Liver (tissue), 3 donors: ENCODE measurements at regions not wholly inside any gene's neighbourhood (a gene's known extent, or its start where the extent isn't known, plus 50 kb on each side); places are given as distances from the start of the nearest gene placed in this dataset.

ENCODE experiments used
- ATF3 ChIP-seq: IDR thresholded peaks from 2 replicates; pipeline ENCODE4 v1.6.1; 2016; ENCODE audit warnings: antibody characterized with exemption
- CTCF ChIP-seq: fragments of 150-350 bp; IDR thresholded peaks from 2 replicates; pipeline ENCODE4 v1.5.1; 2017; ENCODE audit warnings: improper control_type of control experiment, low read depth, low read length; ENCODE audit not compliant: missing input control
- GABPA ChIP-seq, 2 donors: IDR thresholded peaks in 1 of 2; conservative IDR thresholded peaks in 1 of 2; 2 replicates each; pipeline ENCODE4 v1.6.1; 2016; ENCODE audit warnings: antibody characterized with exemption in 2 of 2, mild to moderate bottlenecking in 1 of 2, moderate library complexity in 1 of 2
- JUND ChIP-seq, 2 donors: IDR thresholded peaks; 2 replicates each; pipeline ENCODE4 v1.6.1; 2016; ENCODE audit warnings: antibody characterized with exemption in 2 of 2
- MAX ChIP-seq: IDR thresholded peaks from 2 replicates; pipeline ENCODE4 v1.6.1; 2016; ENCODE audit warnings: antibody characterized with exemption
- REST ChIP-seq: IDR thresholded peaks from 2 replicates; pipeline ENCODE4 v1.6.1; 2016; ENCODE audit warnings: antibody characterized with exemption, mild to moderate bottlenecking
- ZBTB33 ChIP-seq: IDR thresholded peaks from 2 replicates; pipeline ENCODE4 v1.6.1; 2016; ENCODE audit warnings: antibody characterized with exemption
- donor health status: healthy.
- donor health status: healthy.

- no peak for TF ChIP-seq ZBTB33
- no peak for TF ChIP-seq CTCF
- no peak for TF ChIP-seq JUND (IDR thresholded peaks at IDR 0.05)
- TF ChIP-seq REST = no peak
- TF ChIP-seq MAX = no peak
- no peak for TF ChIP-seq ATF3
- TF ChIP-seq GABPA (IDR thresholded peaks at IDR 0.05 in 1 of 2, conservative IDR thresholded peaks at IDR 0.05 in 1 of 2) = no peak
Observed at GRCh38 chr3:16109929-16110328, 64.6 kb upstream of the GALNT15 start.
